ENCODE measurements at regions not wholly inside any gene's neighbourhood (a gene's known extent, or its start where the extent isn't known, plus 50 kb on each side); places are given as distances from the start of the nearest gene placed in this dataset.
A peak's percentile ranks its signal among the peaks of the same experiment; 100 is the strongest.

DNA sequence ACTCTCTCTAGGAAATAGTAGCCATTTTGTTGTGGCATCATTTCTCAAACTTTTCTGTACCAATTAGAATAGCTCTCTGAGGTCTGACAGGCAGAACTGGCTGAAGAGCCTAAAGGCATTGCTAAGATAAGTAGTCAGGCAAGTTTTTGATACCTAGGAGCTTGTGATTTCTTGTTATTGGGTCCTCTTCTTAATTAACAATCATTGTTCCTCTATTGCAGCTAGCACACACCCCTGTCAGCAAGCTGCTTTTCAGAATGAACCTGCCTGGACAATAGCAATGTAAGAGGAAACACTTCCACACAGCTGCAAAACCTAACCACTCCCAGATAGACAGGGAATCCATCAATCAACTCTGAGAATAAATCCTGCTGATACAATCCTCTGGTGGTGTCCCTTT lies 403.9 kb upstream of the TBL1XR1 start:
- DNase-seq (ENCODE audit: low read depth, low spot score): no peak
- H3K4me3 ChIP-seq (ENCODE audit: low read depth, low read length): no peak overlapping the region
- in situ Hi-C loops (cut with HindIII; ENCODE audit: low sequenced_read_pairs): no loop called here
- no peak for TF ChIP-seq CTCF (IDR thresholded peaks at IDR 0.05; ENCODE audit: low read depth, low read length)

DNA sequence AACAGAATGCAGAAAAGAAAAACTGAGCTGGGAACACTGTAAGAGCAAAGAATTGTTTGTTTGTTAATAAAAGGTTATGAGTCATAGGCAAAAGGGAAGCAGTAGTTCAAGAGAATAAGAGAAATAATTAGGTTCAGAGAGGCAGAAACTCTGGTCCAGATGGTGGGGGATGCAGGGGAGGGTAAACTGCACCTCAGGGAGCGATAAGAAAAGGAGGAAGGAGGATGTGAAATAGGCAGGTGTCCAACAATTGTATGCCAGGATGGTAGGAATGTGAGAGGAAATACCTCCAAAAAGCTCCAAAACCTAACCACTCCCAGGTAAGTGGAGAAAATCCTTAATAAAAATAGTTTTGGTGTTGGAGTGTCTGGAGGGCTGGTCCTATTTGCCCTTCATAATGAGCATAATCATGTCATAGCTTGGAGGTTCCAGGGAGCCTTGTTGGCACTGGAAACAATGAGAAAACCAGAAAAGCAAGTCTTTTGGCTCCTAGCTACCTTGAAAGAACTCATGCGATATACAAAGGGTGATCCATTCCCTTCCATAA lies 405.4 kb upstream of the TBL1XR1 start:
- TF ChIP-seq CTCF (IDR thresholded peaks at IDR 0.05; ENCODE audit: low read depth, low read length): no peak
- no peak for DNase-seq (ENCODE audit: low read depth, low spot score)
- in situ Hi-C loops (cut with HindIII; ENCODE audit: low sequenced_read_pairs): no loop called here
- no peak overlapping the region for H3K4me3 ChIP-seq (ENCODE audit: low read depth, low read length)

GRCh38 chr3:177603148-177603603 lies 405.9 kb upstream of the TBL1XR1 start:
- no peak overlapping the region for H3K4me3 ChIP-seq (ENCODE audit: low read depth, low read length)

GRCh38 chr3:177604181-177604580 lies 406.9 kb upstream of the TBL1XR1 start:
- no peak for DNase-seq (ENCODE audit: low read depth, low spot score)
- no peak overlapping the region for H3K4me3 ChIP-seq (ENCODE audit: low read depth, low read length)
- in situ Hi-C loops (cut with HindIII; ENCODE audit: low sequenced_read_pairs): no loop called here
- TF ChIP-seq CTCF (IDR thresholded peaks at IDR 0.05; ENCODE audit: low read depth, low read length): no peak

More at GRCh38 chr3:177603148-177603603, 405.9 kb upstream of the TBL1XR1 start:
- DNase-seq (ENCODE audit: low read depth, low spot score): peak; percentile 14
- in situ Hi-C loops (cut with HindIII; ENCODE audit: low sequenced_read_pairs): no loop called here
- no peak for TF ChIP-seq CTCF (IDR thresholded peaks at IDR 0.05; ENCODE audit: low read depth, low read length)

DNA sequence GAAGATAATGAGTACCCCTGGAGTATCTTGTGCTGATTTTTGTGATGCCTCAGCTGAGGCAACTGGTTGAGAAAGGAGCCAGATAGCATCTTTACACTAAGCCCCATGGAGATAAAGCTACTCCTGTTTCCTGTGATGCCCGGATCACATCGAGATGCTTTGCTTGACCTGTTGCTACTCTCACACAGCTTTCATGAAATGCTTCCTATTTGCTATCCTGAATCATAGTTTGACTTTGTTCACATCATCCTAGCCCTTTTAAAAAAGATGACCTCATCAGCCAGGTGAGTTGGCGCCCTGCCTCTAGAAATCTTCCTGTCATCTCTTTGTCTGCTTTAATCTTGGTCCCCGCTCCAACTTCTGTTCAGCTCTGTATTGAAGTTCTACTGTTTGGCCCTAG lies 409.6 kb upstream of the TBL1XR1 start:
- no peak for TF ChIP-seq CTCF (IDR thresholded peaks at IDR 0.05; ENCODE audit: low read depth, low read length)
- in situ Hi-C loops (cut with HindIII; ENCODE audit: low sequenced_read_pairs): no loop called here
- DNase-seq (ENCODE audit: low read depth, low spot score): no peak
- H3K4me3 ChIP-seq (ENCODE audit: low read depth, low read length): no peak overlapping the region

GRCh38 chr3:177607589-177607988 lies 410.3 kb upstream of the TBL1XR1 start:
- in situ Hi-C loops (cut with HindIII; ENCODE audit: low sequenced_read_pairs): no loop called here
- no peak for DNase-seq (ENCODE audit: low read depth, low spot score)
- TF ChIP-seq CTCF (IDR thresholded peaks at IDR 0.05; ENCODE audit: low read depth, low read length): no peak
- no peak overlapping the region for H3K4me3 ChIP-seq (ENCODE audit: low read depth, low read length)

DNA sequence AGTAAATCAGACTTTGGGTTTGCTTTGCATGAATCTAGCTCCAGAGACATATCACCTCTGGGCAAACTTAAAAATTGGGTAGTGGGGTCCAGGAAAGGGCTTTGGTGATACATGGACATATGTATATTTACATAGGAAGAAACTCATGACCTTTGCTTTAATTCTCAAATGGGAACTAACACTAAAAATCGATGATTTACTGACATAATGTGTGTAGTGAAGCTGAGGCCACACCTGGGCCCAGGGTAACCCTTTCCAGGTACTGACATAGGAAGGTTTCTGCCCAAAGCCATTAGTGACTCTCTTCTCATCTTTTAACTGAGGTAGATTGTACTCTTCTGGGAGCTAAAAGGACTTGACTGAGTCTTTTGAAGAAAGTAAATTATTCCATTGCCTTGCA lies 411.2 kb upstream of the TBL1XR1 start:
- no peak for TF ChIP-seq CTCF (IDR thresholded peaks at IDR 0.05; ENCODE audit: low read depth, low read length)
- DNase-seq (ENCODE audit: low read depth, low spot score): no peak
- in situ Hi-C loops (cut with HindIII; ENCODE audit: low sequenced_read_pairs): no loop called here
- H3K4me3 ChIP-seq (ENCODE audit: low read depth, low read length): no peak overlapping the region

Measured in astrocyte of the spinal cord (primary cell).